Left colon (tissue), 2 donors: ENCODE measurements at regions not wholly inside any gene's neighbourhood (a gene's known extent, or its start where the extent isn't known, plus 50 kb on each side); places are given as distances from the start of the nearest gene placed in this dataset.

Experiments
- ATAC-seq: fragments of 200-7000 bp; cut with Tn5 transposase; one replicate; pipeline ENCODE4 v1.9.1; 2020; ENCODE audit warnings: mild to moderate bottlenecking, moderate library complexity
- DNase-seq, 2 donors: peaks; one replicate each; pipeline ENCODE4 v3.0.0-alpha.2; 2020
- intact Hi-C, 2 donors: fragments of 100-400 bp; cut with DNase I in 1 of 2; cut with micrococcal nuclease in 1 of 2; formaldehyde crosslinking; loops; one replicate each; pipeline versions ENCODE4 v1.11.2 to v1.14.0; 2022; cut with DNase I, micrococcal nuclease
- donor health status: DM: no; HTN: no; CAD: no.
- donor health status: DM: yes; HTN: yes; CAD: no.

DNA sequence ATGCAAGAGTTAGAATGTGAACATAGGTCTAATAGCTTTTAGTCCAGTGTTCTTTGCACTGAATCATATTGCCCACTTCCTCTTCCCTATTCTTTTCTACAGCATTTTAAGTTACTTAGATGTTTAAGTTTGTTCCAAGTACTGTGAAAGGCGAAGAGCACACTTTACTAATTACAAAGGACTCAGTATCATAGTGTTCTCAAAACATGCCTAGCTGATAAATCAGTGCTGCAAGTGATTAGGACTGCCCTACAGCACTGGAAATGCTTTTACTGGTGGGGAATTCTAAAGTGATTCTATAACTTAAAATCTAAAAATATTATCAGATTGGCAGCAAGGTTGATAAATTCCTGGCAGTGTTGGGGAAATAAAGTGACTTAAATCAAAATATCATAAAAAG is 177.9 kb upstream of the KCNN2 start:
- intact Hi-C loops, result no loop called here
- no peak for DNase-seq
- no peak for ATAC-seq

- intact Hi-C loops, result no loop called here
- DNase-seq, result no peak
These were observed 176.6 kb upstream of the KCNN2 start for GRCh38 chr5:114185274-114185673.

DNA sequence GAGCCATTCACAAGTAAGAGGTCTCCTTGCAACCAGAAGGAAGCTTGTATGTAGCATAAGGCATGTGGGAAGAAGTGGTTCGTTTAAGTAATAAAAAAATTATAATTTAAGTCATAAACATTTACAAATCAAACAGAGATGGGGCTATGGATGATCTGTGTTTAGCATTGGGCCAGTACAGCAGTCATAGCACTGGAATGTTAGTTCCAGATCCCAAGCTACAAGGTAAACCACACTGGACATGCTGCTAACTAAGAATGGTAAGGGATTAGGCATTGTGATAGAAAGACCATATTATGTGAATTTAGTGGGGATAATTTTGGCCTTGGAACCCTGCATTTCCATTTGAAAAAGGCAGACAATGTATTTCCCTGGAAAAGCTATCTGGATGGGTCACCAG is 170.4 kb upstream of the KCNN2 start:
- intact Hi-C loops, result no loop called here
- DNase-seq, result no peak
- ATAC-seq, result no peak

More at GRCh38 chr5:114185274-114185673, 176.6 kb upstream of the KCNN2 start:
- ATAC-seq, result no peak

- ATAC-seq (no peak), DNase-seq (no peak)
These were observed 169.8 kb upstream of the KCNN2 start for GRCh38 chr5:114192108-114192507.

DNA sequence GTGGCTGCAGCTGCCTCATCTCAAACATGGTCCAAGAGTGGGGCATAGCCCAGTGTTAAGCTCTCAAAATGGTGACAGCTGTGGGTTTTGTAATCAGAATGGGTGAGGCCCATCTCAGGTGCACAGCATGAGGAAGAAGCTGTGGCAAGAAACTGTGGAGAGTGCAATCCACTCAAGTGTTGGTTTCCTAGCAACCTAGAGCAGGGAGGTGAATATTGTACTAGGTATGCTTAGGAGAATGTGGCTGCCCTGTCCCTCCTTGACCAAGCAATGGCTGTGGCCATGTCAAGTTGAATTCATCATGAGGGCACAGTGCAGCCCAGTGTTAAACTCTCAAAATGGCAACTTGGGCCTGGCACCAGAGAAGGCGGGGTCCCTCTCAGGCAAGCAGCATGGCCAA is 160.5 kb upstream of the KCNN2 start:
- intact Hi-C loops, result no loop called here
- DNase-seq (no peak), ATAC-seq (no peak)

More at GRCh38 chr5:114192108-114192507, 169.8 kb upstream of the KCNN2 start:
- intact Hi-C loops, result no loop called here

- DNase-seq, result no peak
- ATAC-seq, result no peak
- intact Hi-C loops, result no loop called here
These were observed 156.9 kb upstream of the KCNN2 start for GRCh38 chr5:114204923-114205322.

GRCh38 chr5:114206640-114207039 is 155.2 kb upstream of the KCNN2 start:
- DNase-seq (no peak), ATAC-seq (no peak)
- intact Hi-C loops, result no loop called here

DNA sequence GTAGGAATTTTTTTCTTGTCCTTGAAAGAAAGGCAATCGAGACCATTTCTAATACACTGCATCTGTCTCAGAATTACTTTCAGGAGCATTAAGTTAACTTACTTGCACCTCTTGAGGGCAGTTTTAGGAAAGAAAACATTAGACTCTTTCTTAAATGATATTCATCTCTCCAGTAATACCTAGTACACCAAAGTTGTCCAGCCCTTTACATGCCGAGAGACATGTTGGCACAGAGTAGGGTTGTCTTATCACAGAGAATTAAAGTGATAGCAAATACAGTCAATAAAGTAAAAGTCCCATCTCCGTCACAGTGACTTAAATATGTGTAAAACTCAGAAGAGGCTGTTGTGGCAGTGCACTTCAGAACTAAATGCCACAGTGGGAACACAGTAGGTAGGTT is 154.3 kb upstream of the KCNN2 start:
- ATAC-seq, result no peak

GRCh38 chr5:114208120-114208519 is 153.8 kb upstream of the KCNN2 start:
- intact Hi-C loops, result no loop called here
- no peak for DNase-seq
- no peak for ATAC-seq

More for the DNA sequence above, 154.3 kb upstream of the KCNN2 start:
- intact Hi-C loops, result no loop called here
- no peak for DNase-seq

DNA sequence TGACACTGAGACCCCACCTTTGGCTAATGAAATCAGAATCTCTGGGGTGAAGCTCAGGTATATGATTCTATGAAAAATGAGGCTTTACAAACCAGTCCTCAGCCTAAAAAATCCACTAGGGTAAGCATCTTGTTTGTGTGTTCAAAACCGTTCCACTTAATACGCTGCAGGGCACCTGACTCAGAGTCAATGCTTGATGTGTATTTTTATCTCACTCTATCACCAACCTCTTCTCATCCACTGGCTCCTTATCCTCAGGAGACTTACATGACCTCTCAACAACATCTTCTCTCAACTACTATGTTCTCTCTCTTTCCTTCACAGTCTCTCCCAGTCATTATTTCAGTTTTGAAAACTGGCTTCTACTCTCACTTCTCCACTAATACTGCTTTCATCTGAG is 153.3 kb upstream of the KCNN2 start:
- ATAC-seq (no peak), DNase-seq (no peak)
- intact Hi-C loops, result no loop called here

DNA sequence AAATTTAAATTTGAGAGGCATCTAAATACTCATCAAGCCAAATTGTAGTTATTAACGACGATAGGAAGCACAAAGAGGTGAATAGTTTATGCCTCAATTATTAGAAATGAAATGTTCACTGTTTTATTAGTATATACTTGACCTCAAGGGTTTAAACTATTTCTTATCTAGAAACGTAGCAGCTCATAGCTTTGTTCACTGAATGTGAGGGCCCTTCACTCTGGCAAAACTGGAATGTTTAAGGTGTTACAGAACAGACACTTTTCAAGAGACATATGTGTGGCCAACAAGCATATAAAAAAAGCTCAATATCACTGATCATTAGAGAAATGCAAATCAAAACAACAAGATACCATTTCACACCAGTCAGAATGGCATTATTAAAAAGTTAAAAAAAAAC is 151.2 kb upstream of the KCNN2 start:
- ATAC-seq, result no peak
- DNase-seq, result no peak
- intact Hi-C loops, result no loop called here

DNA sequence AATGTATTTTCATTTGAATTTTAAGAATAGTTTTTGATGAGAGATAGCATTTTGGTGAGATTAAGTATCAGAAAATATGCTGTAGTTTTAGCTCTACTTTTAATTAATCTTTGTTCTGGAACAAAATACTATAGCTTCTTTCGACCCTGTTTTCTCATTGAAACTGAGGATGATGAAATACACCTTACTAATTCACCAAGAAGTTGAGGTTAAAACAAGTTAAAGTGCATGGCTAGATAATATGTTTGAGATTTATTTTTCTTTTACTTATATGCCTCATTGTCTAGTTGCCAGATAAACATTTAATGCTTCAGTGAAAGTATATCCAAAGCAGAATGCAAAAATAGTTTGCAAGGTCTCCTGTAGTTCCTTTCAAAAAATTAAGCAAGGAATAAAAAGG is 140.1 kb upstream of the KCNN2 start:
- intact Hi-C loops, result no loop called here

DNA sequence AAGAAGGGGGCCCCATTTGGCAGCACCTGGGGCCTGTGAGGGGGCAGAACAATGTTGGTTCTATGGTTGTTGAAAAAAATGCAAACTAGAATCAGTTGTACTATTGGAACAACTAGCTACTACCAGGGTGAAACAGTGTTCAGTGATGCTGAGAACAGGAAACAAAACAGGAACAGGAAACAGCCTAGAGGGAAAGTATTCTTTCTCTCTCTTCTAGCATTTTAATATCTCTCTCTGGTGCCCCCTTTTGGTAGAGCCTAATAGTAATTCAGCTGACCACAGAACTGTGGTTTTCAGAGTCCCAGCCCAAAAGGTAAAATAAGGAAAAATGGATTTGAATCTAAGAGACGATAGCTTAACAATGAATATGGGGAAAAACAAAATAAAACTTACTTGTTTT is 138.0 kb upstream of the KCNN2 start:
- intact Hi-C loops, result no loop called here
- DNase-seq (no peak), ATAC-seq (no peak)

More for the DNA sequence above, 140.1 kb upstream of the KCNN2 start:
- ATAC-seq (no peak), DNase-seq (no peak)

GRCh38 chr5:114237766-114238165 is 124.1 kb upstream of the KCNN2 start:
- no peak for ATAC-seq
- intact Hi-C loops, result no loop called here
- DNase-seq, result no peak

DNA sequence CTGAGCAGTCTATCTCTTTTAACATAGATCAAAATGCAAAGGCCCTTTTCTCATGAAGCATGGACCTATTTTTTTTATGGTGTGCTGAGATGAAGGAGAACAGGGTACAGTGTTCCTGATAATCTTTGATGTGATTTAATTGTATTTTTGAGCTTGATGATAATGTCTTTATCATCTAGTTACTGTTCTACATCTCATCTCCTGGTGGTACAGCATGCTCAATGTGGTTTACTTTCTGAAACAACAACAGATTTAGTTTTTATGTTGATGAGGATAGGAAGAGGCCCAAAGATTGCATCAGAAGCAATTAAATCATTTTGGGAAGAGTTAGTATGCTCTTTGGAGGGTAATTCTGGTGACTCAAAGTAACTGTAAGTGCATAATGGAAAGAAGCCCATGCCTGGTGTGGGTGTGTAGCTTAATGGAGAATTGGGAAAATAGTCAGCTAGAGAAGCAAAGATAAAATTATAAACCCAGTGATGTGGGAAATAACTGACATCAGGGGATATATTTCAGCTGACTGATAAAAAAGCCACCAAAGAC is 123.0 kb upstream of the KCNN2 start:
- DNase-seq (no peak), ATAC-seq (no peak)
- intact Hi-C loops, result no loop called here

DNA sequence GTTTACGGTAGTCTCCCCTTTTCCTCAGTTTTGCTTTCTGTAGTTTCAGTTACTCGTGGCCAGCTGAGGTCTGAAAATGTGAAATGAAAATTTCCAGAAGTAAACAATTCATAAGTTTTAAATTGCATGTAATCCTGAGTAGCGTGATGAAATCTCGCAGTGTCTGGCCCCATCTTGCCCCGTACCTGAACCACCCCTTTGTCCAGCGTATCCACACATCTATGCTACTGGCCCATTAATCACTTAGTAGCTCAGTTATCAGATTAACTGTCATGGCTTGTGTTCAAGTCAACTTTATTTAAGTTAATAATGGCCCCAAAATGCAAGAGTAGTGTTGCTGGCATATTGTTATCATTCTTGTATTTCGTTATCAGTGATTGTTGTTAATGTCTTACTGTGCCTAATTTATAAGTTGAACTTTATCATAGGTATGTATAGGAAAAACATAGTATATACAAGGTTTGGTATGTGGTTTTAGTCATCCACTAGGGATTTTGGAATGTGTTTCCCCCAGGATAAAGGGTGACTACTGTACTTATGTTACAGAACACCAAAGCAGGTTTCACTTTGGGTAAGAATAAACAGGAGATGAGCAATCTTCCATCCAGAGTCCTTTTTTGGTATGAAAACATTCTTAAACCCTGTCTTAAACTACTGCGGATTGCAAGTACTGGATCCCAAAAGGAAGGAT is 118.4 kb upstream of the KCNN2 start:
- intact Hi-C loops, result no loop called here
- ATAC-seq, result no peak
- no peak for DNase-seq

- ATAC-seq, result no peak
- intact Hi-C loops, result no loop called here
These were observed 117.9 kb upstream of the KCNN2 start for GRCh38 chr5:114243972-114244317.

GRCh38 chr5:114249823-114250222 is 112.0 kb upstream of the KCNN2 start:
- ATAC-seq (no peak), DNase-seq (no peak)
- intact Hi-C loops, result no loop called here

More at GRCh38 chr5:114243972-114244317, 117.9 kb upstream of the KCNN2 start:
- no peak for DNase-seq

GRCh38 chr5:114250536-114250935 is 111.3 kb upstream of the KCNN2 start:
- DNase-seq, result no peak
- intact Hi-C loops, result no loop called here

GRCh38 chr5:114252226-114252625 is 109.6 kb upstream of the KCNN2 start:
- DNase-seq (no peak), ATAC-seq (no peak)
- intact Hi-C loops, result no loop called here

More at GRCh38 chr5:114250536-114250935, 111.3 kb upstream of the KCNN2 start:
- ATAC-seq, result no peak

DNA sequence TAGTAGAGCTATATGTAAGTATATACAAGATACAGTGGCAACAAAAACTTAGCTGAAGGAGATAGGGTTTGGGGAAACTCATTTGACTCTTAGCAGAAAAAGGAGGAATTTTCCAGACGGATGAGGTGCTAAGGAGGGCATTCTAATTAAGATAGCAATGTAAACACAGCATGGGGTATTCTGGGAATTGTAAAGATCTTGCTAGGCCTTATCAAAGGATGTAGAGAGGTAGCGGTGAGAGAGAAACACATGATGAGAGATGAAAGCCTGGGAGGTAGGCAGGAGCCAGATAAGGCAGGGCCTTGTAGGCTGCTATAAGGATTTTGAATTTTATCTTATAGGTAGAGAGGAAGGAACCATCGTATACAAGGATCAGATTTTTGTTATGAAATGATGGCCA is 106.6 kb upstream of the KCNN2 start:
- no peak for DNase-seq
- intact Hi-C loops, result no loop called here
- no peak for ATAC-seq
